Tibial artery (tissue), 4 donors: ENCODE measurements at regions not wholly inside any gene's neighbourhood (a gene's known extent, or its start where the extent isn't known, plus 50 kb on each side); places are given as distances from the start of the nearest gene placed in this dataset.

Experiments used
- DNase-seq, 2 donors: peaks; one replicate each; pipeline ENCODE4 v3.0.0-alpha.2; 2019
- H3K27ac ChIP-seq, 2 donors: fragments of 200-600 bp; sonication (generic) in 1 of 2; 1 replicate in 1 of 2; 2 replicates in 1 of 2; pipeline ENCODE4 v1.5.1; 2018 to 2019; ENCODE audit warnings: mild to moderate bottlenecking in 1 of 2
- H3K27me3 ChIP-seq, 2 donors: fragments of 200-600 bp; sonication (generic) in 1 of 2; one replicate each; pipeline versions ENCODE4 v1.5.1 to v1.6.0; 2016 to 2019
- H3K36me3 ChIP-seq, 3 donors: fragments of 200-600 bp; sonication (generic) in 2 of 3; one replicate each; pipeline ENCODE4 v1.5.1; 2016 to 2019; ENCODE audit warnings: mild to moderate bottlenecking in 2 of 3
- H3K4me1 ChIP-seq, 4 donors: fragments of 200-600 bp; sonication (generic) in 2 of 4; 1 replicate in 3 of 4; 2 replicates in 1 of 4; pipeline ENCODE4 v1.5.1; 2016 to 2019
- H3K4me3 ChIP-seq, 2 donors: fragments of 200-600 bp; sonication (generic) in 1 of 2; 1 replicate in 1 of 2; 2 replicates in 1 of 2; pipeline ENCODE4 v1.5.1; 2018 to 2019; ENCODE audit warnings: mild to moderate bottlenecking in 2 of 2
- H3K9me3 ChIP-seq, 3 donors: fragments of 200-600 bp; sonication (generic) in 1 of 3; one replicate each; pipeline ENCODE4 v1.5.1; 2016 to 2019
- intact Hi-C: fragments of 100-400 bp; cut with DNase I; formaldehyde crosslinking; loops from one replicate; pipeline ENCODE4 v1.15.0; 2023; ENCODE audit warnings: low total_unique reads
- TF ChIP-seq, protein P1 (sequence below), 2 experiments: fragments of 200-600 bp in 1 of 2; fragments of 450-650 bp in 1 of 2; IDR thresholded peaks; one replicate each; pipeline ENCODE4 v1.5.1; 2017 to 2019; ENCODE audit warnings: antibody characterized with exemption in 2 of 2, mild to moderate bottlenecking in 1 of 2, moderate library complexity in 1 of 2

DNA sequence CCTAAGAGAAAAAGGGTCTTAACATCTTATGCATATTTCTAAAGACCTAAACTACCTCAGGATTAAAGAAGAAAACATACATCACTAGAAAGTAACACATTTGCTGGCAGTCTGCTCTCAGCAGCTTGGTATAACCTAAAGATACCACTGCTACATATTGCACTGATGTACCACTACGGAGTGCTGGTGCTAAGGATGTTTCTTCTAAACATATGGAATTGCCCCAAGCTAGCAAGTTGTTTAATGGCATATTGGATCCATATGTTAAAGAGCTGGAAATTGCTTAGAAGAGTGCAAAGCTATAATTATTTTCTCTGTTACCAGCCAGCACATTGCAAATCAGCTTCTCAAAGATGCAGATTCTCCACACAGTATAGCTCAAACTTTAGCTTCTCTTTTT lies 436.5 kb upstream of the GALNTL6 start:
- H3K36me3 ChIP-seq = no peaks in the 10 kb centered on the region
- H3K9me3 ChIP-seq = no peaks in the 10 kb centered on the region
- DNase-seq = no peak
- TF ChIP-seq, protein P1, sequence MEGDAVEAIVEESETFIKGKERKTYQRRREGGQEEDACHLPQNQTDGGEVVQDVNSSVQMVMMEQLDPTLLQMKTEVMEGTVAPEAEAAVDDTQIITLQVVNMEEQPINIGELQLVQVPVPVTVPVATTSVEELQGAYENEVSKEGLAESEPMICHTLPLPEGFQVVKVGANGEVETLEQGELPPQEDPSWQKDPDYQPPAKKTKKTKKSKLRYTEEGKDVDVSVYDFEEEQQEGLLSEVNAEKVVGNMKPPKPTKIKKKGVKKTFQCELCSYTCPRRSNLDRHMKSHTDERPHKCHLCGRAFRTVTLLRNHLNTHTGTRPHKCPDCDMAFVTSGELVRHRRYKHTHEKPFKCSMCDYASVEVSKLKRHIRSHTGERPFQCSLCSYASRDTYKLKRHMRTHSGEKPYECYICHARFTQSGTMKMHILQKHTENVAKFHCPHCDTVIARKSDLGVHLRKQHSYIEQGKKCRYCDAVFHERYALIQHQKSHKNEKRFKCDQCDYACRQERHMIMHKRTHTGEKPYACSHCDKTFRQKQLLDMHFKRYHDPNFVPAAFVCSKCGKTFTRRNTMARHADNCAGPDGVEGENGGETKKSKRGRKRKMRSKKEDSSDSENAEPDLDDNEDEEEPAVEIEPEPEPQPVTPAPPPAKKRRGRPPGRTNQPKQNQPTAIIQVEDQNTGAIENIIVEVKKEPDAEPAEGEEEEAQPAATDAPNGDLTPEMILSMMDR (IDR thresholded peaks at IDR 0.05) = no peak
- peaks cover 0 to 23% (median 0%) of the 10 kb centered on the region in 4 donors for H3K4me1 ChIP-seq
- no peak overlapping the region for H3K4me3 ChIP-seq
- no peaks in the 10 kb centered on the region for H3K27me3 ChIP-seq
- intact Hi-C loops = no loop called here
- no peak overlapping the region for H3K27ac ChIP-seq

DNA sequence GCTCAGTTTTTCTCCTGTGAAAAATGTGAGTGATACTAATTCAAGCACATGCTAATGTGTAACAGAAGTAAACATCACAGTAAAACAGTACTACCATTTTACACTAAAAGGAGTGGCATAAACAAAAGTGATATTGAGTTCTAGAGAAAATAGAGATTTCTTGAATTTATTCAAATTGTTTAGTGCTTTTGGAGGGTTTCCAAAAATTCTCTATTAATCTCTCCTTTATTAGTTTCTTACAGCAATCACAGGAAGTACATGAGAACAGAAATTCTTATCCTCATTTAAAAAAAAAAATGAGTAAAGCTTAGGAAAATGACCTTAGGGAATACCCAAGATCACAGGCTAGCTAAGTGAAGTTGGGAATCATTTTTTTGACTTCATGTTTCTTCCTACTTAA lies 459.7 kb upstream of the GALNTL6 start:
- Histone ChIP-seq H3K9me3 (no peaks in the 10 kb centered on the region), H3K4me1 (no peaks in the 10 kb centered on the region), H3K4me3 (no peak overlapping the region), H3K27me3 (no peaks in the 10 kb centered on the region), H3K36me3 (no peaks in the 10 kb centered on the region), H3K27ac (no peak overlapping the region)
- TF ChIP-seq, protein P1 (IDR thresholded peaks at IDR 0.05) = no peak
- DNase-seq = no peak
- intact Hi-C loops = no loop called here

DNA sequence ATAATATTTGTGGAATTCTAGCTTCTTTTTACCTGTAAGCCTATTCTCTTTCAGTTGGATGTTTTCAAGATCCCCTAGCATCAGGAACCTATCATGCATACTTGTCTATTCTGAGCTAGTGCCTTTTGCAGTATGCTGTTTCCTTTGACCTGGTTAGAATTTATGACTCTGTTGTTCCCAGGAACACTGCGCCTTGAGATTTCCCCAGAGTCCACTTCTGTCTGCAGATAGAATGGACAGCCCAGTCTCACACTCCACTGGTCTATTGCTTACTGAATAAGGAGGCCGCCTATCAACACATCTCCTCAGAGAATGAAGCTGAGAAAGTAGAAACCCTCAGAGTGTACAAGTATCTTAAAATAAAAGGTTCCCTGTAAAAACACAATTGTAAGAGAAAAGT lies 465.1 kb upstream of the GALNTL6 start:
- Histone ChIP-seq H3K4me1 (no peaks in the 10 kb centered on the region), H3K4me3 (no peak overlapping the region), H3K27ac (no peak overlapping the region), H3K36me3 (no peaks in the 10 kb centered on the region), H3K27me3 (no peaks in the 10 kb centered on the region), H3K9me3 (no peaks in the 10 kb centered on the region)
- DNase-seq = no peak
- intact Hi-C loops = no loop called here
- TF ChIP-seq, protein P1 (IDR thresholded peaks at IDR 0.05) = no peak

DNA sequence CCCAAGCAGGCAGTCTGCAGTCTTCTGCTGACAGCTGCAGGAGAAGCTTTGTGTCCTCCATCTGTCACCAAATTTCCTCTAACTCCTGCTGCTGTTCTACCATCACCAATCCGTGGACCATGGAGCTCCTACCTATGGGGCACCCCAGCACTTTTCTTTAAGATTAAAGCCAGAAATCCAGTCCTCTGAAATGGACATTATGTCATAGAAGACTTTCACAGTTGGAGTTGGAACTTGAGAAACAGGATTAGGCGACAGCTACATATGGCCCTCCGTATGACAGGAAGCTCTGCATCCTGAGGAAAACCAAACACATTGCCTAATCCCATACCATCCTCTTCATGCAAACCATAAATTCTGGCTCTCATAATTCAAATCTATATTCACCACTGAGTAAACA lies 470.6 kb upstream of the GALNTL6 start:
- no peak overlapping the region for H3K4me3 ChIP-seq
- intact Hi-C loops = no loop called here
- no peak overlapping the region for H3K27ac ChIP-seq
- no peak for DNase-seq
- no peaks in the 10 kb centered on the region for H3K4me1 ChIP-seq
- H3K9me3 ChIP-seq = no peaks in the 10 kb centered on the region
- TF ChIP-seq, protein P1 (IDR thresholded peaks at IDR 0.05) = no peak
- H3K36me3 ChIP-seq = no peaks in the 10 kb centered on the region
- H3K27me3 ChIP-seq = no peaks in the 10 kb centered on the region

DNA sequence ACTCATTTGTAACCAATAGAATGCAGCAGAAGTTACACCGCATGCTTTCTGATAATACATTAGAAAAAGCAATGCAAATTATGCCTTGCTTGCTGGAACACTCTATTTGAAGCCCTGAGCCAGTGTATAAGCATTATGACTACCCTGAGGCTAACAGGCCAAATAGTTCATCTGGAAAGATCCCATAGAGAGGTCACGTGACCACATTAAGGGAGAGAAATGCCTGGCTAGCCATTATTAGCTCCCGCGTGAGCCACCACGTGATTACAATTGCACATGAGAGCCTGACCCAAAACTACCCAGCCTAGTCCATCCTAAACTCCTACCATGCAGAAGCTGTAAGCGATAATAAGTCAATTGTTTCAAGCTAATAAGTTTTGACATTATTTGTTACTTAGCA lies 472.9 kb upstream of the GALNTL6 start:
- H3K27me3 ChIP-seq = no peaks in the 10 kb centered on the region
- no peak overlapping the region for H3K4me3 ChIP-seq
- no peak for DNase-seq
- TF ChIP-seq, protein P1 (IDR thresholded peaks at IDR 0.05) = no peak
- H3K9me3 ChIP-seq = no peaks in the 10 kb centered on the region
- intact Hi-C loops = no loop called here
- H3K36me3 ChIP-seq = no peaks in the 10 kb centered on the region
- H3K4me1 ChIP-seq = no peaks in the 10 kb centered on the region
- H3K27ac ChIP-seq = no peak overlapping the region

DNA sequence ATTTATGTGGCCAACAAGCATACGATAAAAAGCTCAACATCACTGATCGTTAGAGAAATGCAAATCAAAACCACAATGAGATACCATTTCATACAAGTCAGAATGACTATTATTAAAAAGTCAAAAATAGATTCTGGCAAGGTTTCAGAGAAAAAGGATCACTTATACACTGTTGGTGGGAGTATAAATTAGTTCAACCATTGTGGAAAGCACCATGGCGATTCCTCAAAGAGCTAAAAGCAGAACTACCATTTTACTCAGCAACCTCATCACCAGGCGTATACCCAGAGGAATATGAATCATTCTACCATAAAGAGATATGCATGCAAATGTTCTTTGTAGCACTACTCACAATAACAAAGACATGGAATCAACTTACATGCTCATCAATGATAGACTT lies 478.7 kb upstream of the GALNTL6 start:
- DNase-seq = no peak
- TF ChIP-seq, protein P1 (IDR thresholded peaks at IDR 0.05) = no peak
- peaks cover 0 to 7% (median 0%) of the 10 kb centered on the region in 3 donors for H3K9me3 ChIP-seq
- H3K4me3 ChIP-seq = no peak overlapping the region
- no peaks in the 10 kb centered on the region for H3K4me1 ChIP-seq
- no peak overlapping the region for H3K27ac ChIP-seq
- H3K27me3 ChIP-seq = no peaks in the 10 kb centered on the region
- intact Hi-C loops = no loop called here
- H3K36me3 ChIP-seq = no peaks in the 10 kb centered on the region
